Hepatocyte (in vitro differentiated cells): ENCODE measurements at regions not wholly inside any gene's neighbourhood (a gene's known extent, or its start where the extent isn't known, plus 50 kb on each side); places are given as distances from the start of the nearest gene placed in this dataset.

Source experiments
- DNase-seq: peaks from one replicate; pipeline ENCODE4 v3.0.0-alpha.2; 2016; ENCODE audit warnings: low spot score
- H2AFZ ChIP-seq: fragments of 200-600 bp; sonication (generic); 2 replicates; pipeline ENCODE4 v1.6.0; 2016; ENCODE audit warnings: antibody characterized with exemption, mild to moderate bottlenecking
- H3K27ac ChIP-seq: fragments of 200-600 bp; sonication (generic); 2 replicates; pipeline ENCODE4 v1.5.1; 2016; ENCODE audit warnings: mild to moderate bottlenecking
- H3K27me3 ChIP-seq: fragments of 200-600 bp; sonication (generic); 2 replicates; pipeline ENCODE4 v1.6.1; 2016
- H3K36me3 ChIP-seq: fragments of 200-600 bp; sonication (generic); replicated peaks from 2 replicates; pipeline ENCODE4 v1.5.1; 2016; ENCODE audit warnings: low read depth; ENCODE audit not compliant: insufficient read depth
- H3K4me1 ChIP-seq: fragments of 200-600 bp; sonication (generic); 2 replicates; pipeline ENCODE4 v1.5.1; 2016; ENCODE audit warnings: mild to moderate bottlenecking, moderate library complexity; ENCODE audit not compliant: insufficient read depth
- H3K4me2 ChIP-seq: fragments of 200-600 bp; sonication (generic); 2 replicates; pipeline ENCODE4 v1.6.0; 2016
- H3K4me3 ChIP-seq: fragments of 200-600 bp; sonication (generic); 2 replicates; pipeline ENCODE4 v1.5.1; 2016; ENCODE audit warnings: mild to moderate bottlenecking
- H3K79me2 ChIP-seq: fragments of 200-600 bp; sonication (generic); 2 replicates; pipeline ENCODE4 v1.6.0; 2017; ENCODE audit warnings: mild to moderate bottlenecking
- H3K9me2 ChIP-seq: fragments of 200-600 bp; sonication (generic); replicated peaks from 2 replicates; pipeline ENCODE4 v1.6.0; 2017; ENCODE audit warnings: mild to moderate bottlenecking; ENCODE audit not compliant: insufficient read depth
- H3K9me3 ChIP-seq: fragments of 200-600 bp; sonication (generic); 2 replicates; pipeline ENCODE4 v1.5.1; 2016; ENCODE audit warnings: low read depth, mild to moderate bottlenecking
- H4K20me1 ChIP-seq: fragments of 200-600 bp; sonication (generic); 2 replicates; pipeline ENCODE4 v1.6.0; 2016; ENCODE audit warnings: mild to moderate bottlenecking; ENCODE audit not compliant: insufficient read depth, poor library complexity, severe bottlenecking
- CTCF ChIP-seq: fragments of 200-600 bp; sonication (generic); IDR thresholded peaks from 2 replicates; pipeline ENCODE4 v1.5.1; 2016; ENCODE audit warnings: antibody characterized with exemption, mild to moderate bottlenecking; ENCODE audit not compliant: poor library complexity
- EZH2 ChIP-seq: fragments of 200-600 bp; sonication (generic); IDR thresholded peaks from 2 replicates; pipeline ENCODE4 v1.6.1; 2016; ENCODE audit warnings: antibody characterized with exemption, mild to moderate bottlenecking, borderline replicate concordance
- EZH2phosphoT487 ChIP-seq: fragments of 200-600 bp; sonication (generic); IDR thresholded peaks from one replicate; pipeline ENCODE4 v1.6.1; 2018; ENCODE audit warnings: antibody characterized with exemption, mild to moderate bottlenecking, low read depth, moderate library complexity; ENCODE audit not compliant: unreplicated experiment, severe bottlenecking
- WGBS: methylation state at CpG from one replicate; pipeline ENCODE4 v1.1.6; 2016; ENCODE audit warnings: low lambda C conversion rate; ENCODE audit errors: missing lambda C conversion rate; 5-methylcytosine and 5-hydroxymethylcytosine counted together

- Histone ChIP-seq H3K4me3 (no peak overlapping the region), H3K4me2 (no peak overlapping the region), H3K4me1 (no peaks in the 10 kb centered on the region), H3K9me3 (no peaks in the 10 kb centered on the region), H2AFZ (no peak overlapping the region), H3K79me2 (no peaks in the 10 kb centered on the region), H3K27ac (no peak overlapping the region), H3K27me3 (no peaks in the 10 kb centered on the region), H3K36me3 (no peaks in the 10 kb centered on the region), H3K9me2 (no peaks in the 10 kb centered on the region), H4K20me1 (no peaks in the 10 kb centered on the region)
- DNase-seq = no peak
- 58% methylated on average over 1 of the region's 1 CpG for WGBS
- no peak for TF ChIP-seq EZH2
- TF ChIP-seq CTCF = no peak
- no peak for TF ChIP-seq EZH2phosphoT487
Observed at GRCh38 chr1:72547412-72547811, 265.1 kb upstream of the NEGR1 start.

GRCh38 chr1:72540674-72541073 lies 258.3 kb upstream of the NEGR1 start:
- no peak overlapping the region for H2AFZ ChIP-seq
- H3K27ac ChIP-seq = no peak overlapping the region
- H3K9me2 ChIP-seq = no peaks in the 10 kb centered on the region
- no peaks in the 10 kb centered on the region for H3K9me3 ChIP-seq
- no peaks in the 10 kb centered on the region for H3K79me2 ChIP-seq
- no peaks in the 10 kb centered on the region for H3K36me3 ChIP-seq
- 67% methylated on average over 4 of the region's 4 CpGs for WGBS
- no peaks in the 10 kb centered on the region for H3K4me1 ChIP-seq
- TF ChIP-seq EZH2 = no peak
- TF ChIP-seq EZH2phosphoT487 = no peak
- no peak for TF ChIP-seq CTCF
- no peaks in the 10 kb centered on the region for H4K20me1 ChIP-seq
- H3K27me3 ChIP-seq = no peaks in the 10 kb centered on the region
- no peak overlapping the region for H3K4me3 ChIP-seq
- H3K4me2 ChIP-seq = no peak overlapping the region
- no peak for DNase-seq

- no peak overlapping the region for H2AFZ ChIP-seq
- H4K20me1 ChIP-seq = no peaks in the 10 kb centered on the region
- H3K4me3 ChIP-seq = no peak overlapping the region
- 88% methylated on average over 2 of the region's 2 CpGs for WGBS
- no peaks in the 10 kb centered on the region for H3K79me2 ChIP-seq
- DNase-seq = no peak
- no peak overlapping the region for H3K4me2 ChIP-seq
- H3K36me3 ChIP-seq = no peaks in the 10 kb centered on the region
- no peak overlapping the region for H3K27ac ChIP-seq
- no peaks in the 10 kb centered on the region for H3K27me3 ChIP-seq
- H3K9me3 ChIP-seq = no peaks in the 10 kb centered on the region
- no peaks in the 10 kb centered on the region for H3K4me1 ChIP-seq
- TF ChIP-seq EZH2phosphoT487 (no peak), CTCF (no peak), EZH2 (no peak)
- H3K9me2 ChIP-seq = no peaks in the 10 kb centered on the region
Observed at GRCh38 chr1:72535470-72535869, 253.1 kb upstream of the NEGR1 start.

- Histone ChIP-seq H3K79me2 (no peaks in the 10 kb centered on the region), H3K4me1 (no peaks in the 10 kb centered on the region), H3K27me3 (no peaks in the 10 kb centered on the region), H3K36me3 (no peaks in the 10 kb centered on the region), H3K4me2 (no peak overlapping the region), H3K27ac (no peak overlapping the region), H3K9me3 (no peaks in the 10 kb centered on the region), H3K9me2 (no peaks in the 10 kb centered on the region), H2AFZ (no peak overlapping the region), H4K20me1 (no peaks in the 10 kb centered on the region), H3K4me3 (no peak overlapping the region)
- TF ChIP-seq CTCF (no peak), EZH2 (no peak), EZH2phosphoT487 (no peak)
- DNase-seq = no peak
- 96% methylated on average over 1 of the region's 1 CpG for WGBS
Observed at GRCh38 chr1:72530646-72531045, 248.3 kb upstream of the NEGR1 start.
